MM.1S (cell line): ENCODE measurements at regions not wholly inside any gene's neighbourhood (a gene's known extent, or its start where the extent isn't known, plus 50 kb on each side); places are given as distances from the start of the nearest gene placed in this dataset.
"Not testable (repeated sequence)": the region's sequence is repeated elsewhere in the genome, so short reads cannot be mapped to it uniquely, and the experiment has no call there.

Experiments
- DNase-seq: peaks from one replicate; pipeline ENCODE4 v3.0.0-alpha.2; 2015
- H2AFZ ChIP-seq: fragments of 300-600 bp; sonication (generic); 2 replicates; pipeline ENCODE4 v1.6.0; 2016; ENCODE audit warnings: antibody characterized with exemption, low read length
- H3F3A ChIP-seq: fragments of 300-600 bp; sonication (generic); 2 replicates; pipeline ENCODE4 v1.6.1; 2016; ENCODE audit warnings: mild to moderate bottlenecking, antibody characterized with exemption, low read length, moderate library complexity, mixed read lengths; ENCODE audit not compliant: insufficient read depth
- H3K27ac ChIP-seq: fragments of 300-600 bp; sonication (generic); 2 replicates; pipeline ENCODE4 v1.5.1; 2016; ENCODE audit warnings: mild to moderate bottlenecking, low read length
- H3K27me3 ChIP-seq: fragments of 300-600 bp; sonication (generic); replicated peaks from 2 replicates; pipeline ENCODE4 v1.6.0; 2016; ENCODE audit warnings: low read length; ENCODE audit not compliant: insufficient read depth
- H3K36me3 ChIP-seq: fragments of 300-600 bp; sonication (generic); replicated peaks from 2 replicates; pipeline ENCODE4 v1.6.1; 2016; ENCODE audit warnings: mild to moderate bottlenecking, low read length, mixed read lengths; ENCODE audit not compliant: insufficient read depth
- H3K4me1 ChIP-seq: fragments of 300-600 bp; sonication (generic); 2 replicates; pipeline ENCODE4 v1.6.1; 2016; ENCODE audit warnings: low read length, mixed read lengths
- H3K4me2 ChIP-seq: fragments of 300-600 bp; sonication (generic); 2 replicates; pipeline ENCODE4 v1.6.0; 2016; ENCODE audit warnings: low read depth, low read length
- H3K4me3 ChIP-seq: fragments of 300-600 bp; sonication (generic); 2 replicates; pipeline ENCODE4 v1.5.1; 2016; ENCODE audit warnings: low read length, mixed read lengths
- H3K79me2 ChIP-seq: fragments of 300-600 bp; sonication (generic); 2 replicates; pipeline ENCODE4 v1.6.1; 2016; ENCODE audit warnings: mixed run types, low read length, mixed read lengths
- H3K9ac ChIP-seq: fragments of 300-600 bp; sonication (generic); 2 replicates; pipeline ENCODE4 v1.6.1; 2016; ENCODE audit warnings: low read length, mixed read lengths
- H3K9me2 ChIP-seq: fragments of 300-600 bp; sonication (generic); replicated peaks from 2 replicates; pipeline ENCODE4 v1.6.1; 2016; ENCODE audit warnings: mild to moderate bottlenecking, low read length, mixed read lengths; ENCODE audit not compliant: insufficient read depth
- H3K9me3 ChIP-seq: fragments of 300-600 bp; sonication (generic); replicated peaks from 2 replicates; pipeline ENCODE4 v1.6.1; 2016; ENCODE audit warnings: mild to moderate bottlenecking, low read length, mixed read lengths; ENCODE audit not compliant: insufficient read depth
- H4K20me1 ChIP-seq: fragments of 300-600 bp; sonication (generic); 2 replicates; pipeline ENCODE4 v1.6.1; 2016; ENCODE audit warnings: mild to moderate bottlenecking, low read length, moderate library complexity, mixed read lengths; ENCODE audit not compliant: insufficient read depth
- EZH2 ChIP-seq: fragments of 300-600 bp; sonication (generic); optimal IDR thresholded peaks from 2 replicates; pipeline ENCODE3; 2017; ENCODE audit warnings: low read depth, mild to moderate bottlenecking, antibody characterized with exemption, low read length, mixed read lengths
- EZH2phosphoT487 ChIP-seq: fragments of 300-600 bp; sonication (generic); IDR thresholded peaks from 2 replicates; pipeline ENCODE4 v1.6.1; 2018; ENCODE audit warnings: antibody characterized with exemption, low read length
- TF ChIP-seq, protein P1 (sequence below): fragments of 300-600 bp; sonication (generic); IDR thresholded peaks from 2 replicates; pipeline ENCODE4 v1.5.1; 2016; ENCODE audit warnings: antibody characterized with exemption, low read length, mixed read lengths

- H3K9me2 ChIP-seq, result no peaks in the 10 kb centered on the region
- no peak overlapping the region for H3K4me3 ChIP-seq
- no peaks in the 10 kb centered on the region for H4K20me1 ChIP-seq
- no peak overlapping the region for H3K27ac ChIP-seq
- no peaks in the 10 kb centered on the region for H3K36me3 ChIP-seq
- H3K4me1 ChIP-seq, result no peaks in the 10 kb centered on the region
- no peaks in the 10 kb centered on the region for H3F3A ChIP-seq
- no peak for TF ChIP-seq EZH2
- no peak for TF ChIP-seq EZH2phosphoT487
- TF ChIP-seq, protein P1, sequence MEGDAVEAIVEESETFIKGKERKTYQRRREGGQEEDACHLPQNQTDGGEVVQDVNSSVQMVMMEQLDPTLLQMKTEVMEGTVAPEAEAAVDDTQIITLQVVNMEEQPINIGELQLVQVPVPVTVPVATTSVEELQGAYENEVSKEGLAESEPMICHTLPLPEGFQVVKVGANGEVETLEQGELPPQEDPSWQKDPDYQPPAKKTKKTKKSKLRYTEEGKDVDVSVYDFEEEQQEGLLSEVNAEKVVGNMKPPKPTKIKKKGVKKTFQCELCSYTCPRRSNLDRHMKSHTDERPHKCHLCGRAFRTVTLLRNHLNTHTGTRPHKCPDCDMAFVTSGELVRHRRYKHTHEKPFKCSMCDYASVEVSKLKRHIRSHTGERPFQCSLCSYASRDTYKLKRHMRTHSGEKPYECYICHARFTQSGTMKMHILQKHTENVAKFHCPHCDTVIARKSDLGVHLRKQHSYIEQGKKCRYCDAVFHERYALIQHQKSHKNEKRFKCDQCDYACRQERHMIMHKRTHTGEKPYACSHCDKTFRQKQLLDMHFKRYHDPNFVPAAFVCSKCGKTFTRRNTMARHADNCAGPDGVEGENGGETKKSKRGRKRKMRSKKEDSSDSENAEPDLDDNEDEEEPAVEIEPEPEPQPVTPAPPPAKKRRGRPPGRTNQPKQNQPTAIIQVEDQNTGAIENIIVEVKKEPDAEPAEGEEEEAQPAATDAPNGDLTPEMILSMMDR, result no peak
- no peaks in the 10 kb centered on the region for H3K79me2 ChIP-seq
- no peak overlapping the region for H3K4me2 ChIP-seq
- H3K9me3 ChIP-seq, result no peaks in the 10 kb centered on the region
- no peaks in the 10 kb centered on the region for H3K27me3 ChIP-seq
- no peak for DNase-seq
- no peak overlapping the region for H3K9ac ChIP-seq
- no peak overlapping the region for H2AFZ ChIP-seq
Measured at GRCh38 chr14:43338713-43339112, 1168.4 kb downstream of the FSCB start.

DNA sequence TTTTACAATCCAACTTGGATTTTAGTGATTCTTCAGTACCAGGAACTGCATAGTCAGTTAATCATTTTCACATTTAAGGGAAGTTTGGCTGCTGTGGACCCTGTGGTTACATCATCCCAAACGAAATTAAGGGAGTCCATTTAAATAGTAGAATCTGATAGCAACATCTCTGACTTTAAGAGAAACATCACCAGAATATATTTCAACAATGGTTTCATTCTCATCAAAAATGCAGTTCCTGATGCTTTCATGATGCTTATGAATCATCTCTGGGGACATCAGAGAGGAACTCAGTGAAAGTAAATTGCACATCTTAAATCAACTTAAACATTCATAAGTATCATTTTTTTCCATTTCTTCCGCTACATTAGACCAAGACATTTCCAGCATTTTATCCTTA lies 1170.7 kb downstream of the FSCB start:
- Histone ChIP-seq H3K79me2 (no peaks in the 10 kb centered on the region), H3K9ac (no peak overlapping the region), H3K9me2 (no peaks in the 10 kb centered on the region), H2AFZ (no peak overlapping the region), H3K27me3 (no peaks in the 10 kb centered on the region), H3F3A (no peaks in the 10 kb centered on the region), H4K20me1 (no peaks in the 10 kb centered on the region), H3K4me1 (no peaks in the 10 kb centered on the region), H3K4me2 (no peak overlapping the region), H3K27ac (no peak overlapping the region), H3K4me3 (no peak overlapping the region), H3K36me3 (no peaks in the 10 kb centered on the region), H3K9me3 (no peaks in the 10 kb centered on the region)
- TF ChIP-seq EZH2phosphoT487 (no peak), EZH2 (no peak)
- TF ChIP-seq, protein P1, result no peak
- DNase-seq, result no peak

GRCh38 chr14:43326501-43327407 lies 1180.3 kb downstream of the FSCB start:
- H3K4me3 ChIP-seq, H3F3A ChIP-seq, H4K20me1 ChIP-seq, DNase-seq, H3K4me2 ChIP-seq, H3K9me3 ChIP-seq, H3K36me3 ChIP-seq, H3K4me1 ChIP-seq, H3K9ac ChIP-seq, H3K9me2 ChIP-seq, H3K79me2 ChIP-seq, H3K27me3 ChIP-seq, H3K27ac ChIP-seq, H2AFZ ChIP-seq: not testable (repeated sequence)

DNA sequence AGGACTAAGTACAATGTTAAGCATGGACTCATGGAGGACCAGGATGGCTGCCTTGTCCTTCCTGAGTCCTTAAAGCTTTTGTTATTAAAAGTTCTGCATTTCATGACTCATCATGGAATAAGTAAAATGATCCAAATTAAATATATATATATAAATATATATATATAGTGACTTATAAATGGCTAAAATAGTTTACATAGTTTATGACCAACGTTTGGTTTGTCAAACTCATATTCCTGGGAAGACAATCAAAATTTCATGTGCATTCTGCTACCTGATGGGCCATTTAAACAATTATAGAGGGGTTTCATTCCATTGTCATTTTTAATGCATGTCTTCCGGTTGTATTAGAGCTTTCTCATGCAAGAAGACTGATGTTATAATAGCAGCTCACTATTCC lies 1190.7 kb downstream of the FSCB start:
- H2AFZ ChIP-seq, result no peak overlapping the region
- no peak for DNase-seq

More for the DNA sequence above, 1190.7 kb downstream of the FSCB start:
- H3K9me2 ChIP-seq, result no peaks in the 10 kb centered on the region
- H3K9ac ChIP-seq, result no peak overlapping the region
- H3K4me1 ChIP-seq, result no peaks in the 10 kb centered on the region
- no peaks in the 10 kb centered on the region for H4K20me1 ChIP-seq
- H3K9me3 ChIP-seq, result no peaks in the 10 kb centered on the region
- no peaks in the 10 kb centered on the region for H3F3A ChIP-seq
- no peak overlapping the region for H3K4me2 ChIP-seq
- no peaks in the 10 kb centered on the region for H3K27me3 ChIP-seq
- no peaks in the 10 kb centered on the region for H3K79me2 ChIP-seq
- TF ChIP-seq, protein P1, result no peak
- no peak for TF ChIP-seq EZH2
- TF ChIP-seq EZH2phosphoT487, result no peak
- H3K36me3 ChIP-seq, result no peaks in the 10 kb centered on the region
- H3K27ac ChIP-seq, result no peak overlapping the region
- H3K4me3 ChIP-seq, result no peak overlapping the region
